ENCODE measurements at regions not wholly inside any gene's neighbourhood (a gene's known extent, or its start where the extent isn't known, plus 50 kb on each side); places are given as distances from the start of the nearest gene placed in this dataset.
A peak's percentile ranks its signal among the peaks of the same experiment; 100 is the strongest.
"Not testable (repeated sequence)": the region's sequence is repeated elsewhere in the genome, so short reads cannot be mapped to it uniquely, and the experiment has no call there.

GRCh38 chr5:94102849-94103248 lies 361.4 kb upstream of the POU5F2 start:
- DNase-seq (ENCODE audit: low read depth), result no peak

GRCh38 chr5:94097384-94097783 lies 356.0 kb upstream of the POU5F2 start:
- not testable (repeated sequence) for DNase-seq (ENCODE audit: low read depth)

GRCh38 chr5:94094793-94095441 lies 353.5 kb upstream of the POU5F2 start:
- no peak for DNase-seq (ENCODE audit: low read depth)

- DNase-seq (ENCODE audit: low read depth), result no peak
Observed at GRCh38 chr5:94093300-94093699, 351.9 kb upstream of the POU5F2 start.

- DNase-seq (ENCODE audit: low read depth), result peak; percentile 12
Observed at GRCh38 chr5:94086635-94087034, 345.2 kb upstream of the POU5F2 start.

- DNase-seq (ENCODE audit: low read depth), result no peak
Observed at GRCh38 chr5:94086194-94086593, 344.8 kb upstream of the POU5F2 start.

GRCh38 chr5:94082405-94082804 lies 341.0 kb upstream of the POU5F2 start:
- DNase-seq (ENCODE audit: low read depth), result no peak

- no peak for DNase-seq (ENCODE audit: low read depth)
Observed at GRCh38 chr5:94081088-94081487, 339.7 kb upstream of the POU5F2 start.

- no peak for DNase-seq (ENCODE audit: low read depth)
Observed at GRCh38 chr5:94080390-94080789, 339.0 kb upstream of the POU5F2 start.

GRCh38 chr5:94072116-94072515 lies 330.7 kb upstream of the POU5F2 start:
- DNase-seq (ENCODE audit: low read depth), result peak; percentile 22

- DNase-seq (ENCODE audit: low read depth), result no peak
Observed at GRCh38 chr5:94066437-94067207, 325.2 kb upstream of the POU5F2 start.

- DNase-seq (ENCODE audit: low read depth), result no peak
Observed at GRCh38 chr5:94064025-94064424, 322.6 kb upstream of the POU5F2 start.

GRCh38 chr5:94057655-94058054 lies 316.3 kb upstream of the POU5F2 start:
- DNase-seq (ENCODE audit: low read depth), result no peak

GRCh38 chr5:94057217-94057616 lies 315.8 kb upstream of the POU5F2 start:
- DNase-seq (ENCODE audit: low read depth), result no peak

GRCh38 chr5:94049307-94049922 lies 308.0 kb upstream of the POU5F2 start:
- DNase-seq (ENCODE audit: low read depth), result not testable (repeated sequence)

- DNase-seq (ENCODE audit: low read depth), result no peak
Observed at GRCh38 chr5:94045839-94046782, 304.7 kb upstream of the POU5F2 start.

- no peak for DNase-seq (ENCODE audit: low read depth)
Observed at GRCh38 chr5:94043311-94043710, 301.9 kb upstream of the POU5F2 start.

GRCh38 chr5:94040591-94041148 lies 299.3 kb upstream of the POU5F2 start:
- DNase-seq (ENCODE audit: low read depth), result no peak

- DNase-seq (ENCODE audit: low read depth), result no peak
Observed at GRCh38 chr5:94039101-94039500, 297.7 kb upstream of the POU5F2 start.

GRCh38 chr5:94031631-94032030 lies 290.2 kb upstream of the POU5F2 start:
- DNase-seq (ENCODE audit: low read depth), result peak; percentile 65

GRCh38 chr5:94028001-94028400 lies 286.6 kb upstream of the POU5F2 start:
- DNase-seq (ENCODE audit: low read depth), result no peak

- no peak for DNase-seq (ENCODE audit: low read depth)
Observed at GRCh38 chr5:94027145-94027544, 285.7 kb upstream of the POU5F2 start.

Data from EH (cell line).